Ishikawa (cell line): ENCODE measurements at regions not wholly inside any gene's neighbourhood (a gene's known extent, or its start where the extent isn't known, plus 50 kb on each side); places are given as distances from the start of the nearest gene placed in this dataset.

Source experiments
- CEBPB ChIP-seq: IDR thresholded peaks from 2 replicates; pipeline ENCODE4 v1.6.1; 2012
- CREB1 ChIP-seq: IDR thresholded peaks from 2 replicates; pipeline ENCODE4 v1.6.1; 2012; ENCODE audit warnings: low read depth
- EGR1 ChIP-seq: IDR thresholded peaks from 2 replicates; pipeline ENCODE4 v1.6.1; 2012
- EP300 ChIP-seq: IDR thresholded peaks from 2 replicates; pipeline ENCODE4 v1.6.1; 2012; ENCODE audit warnings: borderline replicate concordance
- FOXM1 ChIP-seq: IDR thresholded peaks from 2 replicates; pipeline ENCODE4 v1.6.1; 2012; ENCODE audit warnings: low read depth, borderline replicate concordance
- NFIC ChIP-seq: IDR thresholded peaks from 2 replicates; pipeline ENCODE4 v1.6.1; 2012
- RAD21 ChIP-seq: IDR thresholded peaks from 2 replicates; pipeline ENCODE4 v1.6.1; 2012; ENCODE audit warnings: low read depth
- TAF1 ChIP-seq: IDR thresholded peaks from 2 replicates; pipeline ENCODE4 v1.6.1; 2012; ENCODE audit warnings: low read depth, mild to moderate bottlenecking
- TCF12 ChIP-seq: IDR thresholded peaks from 2 replicates; pipeline ENCODE4 v1.6.1; 2012; ENCODE audit warnings: low read depth
- TEAD4 ChIP-seq: IDR thresholded peaks from 2 replicates; pipeline ENCODE4 v1.6.1; 2012
- YY1 ChIP-seq: IDR thresholded peaks from 2 replicates; pipeline ENCODE4 v1.6.1; 2012; ENCODE audit warnings: low read depth
- ZBTB7A ChIP-seq: IDR thresholded peaks from 2 replicates; pipeline ENCODE4 v1.6.1; 2012; ENCODE audit warnings: low read depth
- TF ChIP-seq, protein P1 (sequence below): IDR thresholded peaks from 2 replicates; pipeline ENCODE4 v1.6.1; 2012
- TF ChIP-seq, protein P2 (sequence below): IDR thresholded peaks from 2 replicates; pipeline ENCODE4 v1.6.1; 2012; ENCODE audit warnings: low read depth, mild to moderate bottlenecking
- TF ChIP-seq, protein P3 (sequence below): IDR thresholded peaks from 2 replicates; pipeline ENCODE4 v1.6.1; 2012

DNA sequence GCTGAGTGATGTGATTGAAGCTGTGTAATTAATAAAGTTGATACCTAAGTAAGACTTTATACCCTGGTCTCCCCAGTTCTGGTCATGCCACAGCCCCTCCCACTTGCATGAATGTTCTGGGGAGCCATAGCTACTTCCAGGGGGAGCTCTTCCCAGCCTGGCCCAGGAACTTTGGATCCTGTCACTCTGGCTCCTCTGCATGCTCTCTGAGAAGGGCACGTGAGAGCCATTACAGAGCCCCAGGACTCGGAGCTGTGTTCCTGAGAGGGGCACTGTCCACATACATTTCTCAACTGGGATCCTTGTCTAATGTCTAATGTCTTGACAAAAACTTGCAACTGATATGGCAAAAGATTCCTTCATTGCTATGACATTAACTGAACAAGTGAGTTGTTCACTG, 173.9 kb upstream of the NPY start:
- TF ChIP-seq ZBTB7A = no peak
- no peak for TF ChIP-seq RAD21
- TF ChIP-seq, protein P1, sequence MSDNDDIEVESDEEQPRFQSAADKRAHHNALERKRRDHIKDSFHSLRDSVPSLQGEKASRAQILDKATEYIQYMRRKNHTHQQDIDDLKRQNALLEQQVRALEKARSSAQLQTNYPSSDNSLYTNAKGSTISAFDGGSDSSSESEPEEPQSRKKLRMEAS = no peak
- TF ChIP-seq TCF12 = no peak
- no peak for TF ChIP-seq YY1
- TF ChIP-seq FOXM1 = no peak
- TF ChIP-seq, protein P2, sequence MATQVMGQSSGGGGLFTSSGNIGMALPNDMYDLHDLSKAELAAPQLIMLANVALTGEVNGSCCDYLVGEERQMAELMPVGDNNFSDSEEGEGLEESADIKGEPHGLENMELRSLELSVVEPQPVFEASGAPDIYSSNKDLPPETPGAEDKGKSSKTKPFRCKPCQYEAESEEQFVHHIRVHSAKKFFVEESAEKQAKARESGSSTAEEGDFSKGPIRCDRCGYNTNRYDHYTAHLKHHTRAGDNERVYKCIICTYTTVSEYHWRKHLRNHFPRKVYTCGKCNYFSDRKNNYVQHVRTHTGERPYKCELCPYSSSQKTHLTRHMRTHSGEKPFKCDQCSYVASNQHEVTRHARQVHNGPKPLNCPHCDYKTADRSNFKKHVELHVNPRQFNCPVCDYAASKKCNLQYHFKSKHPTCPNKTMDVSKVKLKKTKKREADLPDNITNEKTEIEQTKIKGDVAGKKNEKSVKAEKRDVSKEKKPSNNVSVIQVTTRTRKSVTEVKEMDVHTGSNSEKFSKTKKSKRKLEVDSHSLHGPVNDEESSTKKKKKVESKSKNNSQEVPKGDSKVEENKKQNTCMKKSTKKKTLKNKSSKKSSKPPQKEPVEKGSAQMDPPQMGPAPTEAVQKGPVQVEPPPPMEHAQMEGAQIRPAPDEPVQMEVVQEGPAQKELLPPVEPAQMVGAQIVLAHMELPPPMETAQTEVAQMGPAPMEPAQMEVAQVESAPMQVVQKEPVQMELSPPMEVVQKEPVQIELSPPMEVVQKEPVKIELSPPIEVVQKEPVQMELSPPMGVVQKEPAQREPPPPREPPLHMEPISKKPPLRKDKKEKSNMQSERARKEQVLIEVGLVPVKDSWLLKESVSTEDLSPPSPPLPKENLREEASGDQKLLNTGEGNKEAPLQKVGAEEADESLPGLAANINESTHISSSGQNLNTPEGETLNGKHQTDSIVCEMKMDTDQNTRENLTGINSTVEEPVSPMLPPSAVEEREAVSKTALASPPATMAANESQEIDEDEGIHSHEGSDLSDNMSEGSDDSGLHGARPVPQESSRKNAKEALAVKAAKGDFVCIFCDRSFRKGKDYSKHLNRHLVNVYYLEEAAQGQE = no peak
- no peak for TF ChIP-seq EGR1
- no peak for TF ChIP-seq NFIC

GRCh38 chr7:24113506-24113905, 170.5 kb upstream of the NPY start:
- TF ChIP-seq ZBTB7A (no peak), CEBPB (no peak), TCF12 (no peak), EGR1 (no peak)
- TF ChIP-seq, protein P3, sequence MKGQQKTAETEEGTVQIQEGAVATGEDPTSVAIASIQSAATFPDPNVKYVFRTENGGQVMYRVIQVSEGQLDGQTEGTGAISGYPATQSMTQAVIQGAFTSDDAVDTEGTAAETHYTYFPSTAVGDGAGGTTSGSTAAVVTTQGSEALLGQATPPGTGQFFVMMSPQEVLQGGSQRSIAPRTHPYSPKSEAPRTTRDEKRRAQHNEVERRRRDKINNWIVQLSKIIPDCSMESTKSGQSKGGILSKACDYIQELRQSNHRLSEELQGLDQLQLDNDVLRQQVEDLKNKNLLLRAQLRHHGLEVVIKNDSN = no peak

GRCh38 chr7:24115661-24116060, 168.3 kb upstream of the NPY start:
- TF ChIP-seq YY1 = no peak
- no peak for TF ChIP-seq CREB1
- TF ChIP-seq, protein P3 = no peak
- TF ChIP-seq TEAD4 = no peak
- TF ChIP-seq, protein P2 = no peak
- no peak for TF ChIP-seq NFIC
- no peak for TF ChIP-seq TAF1
- TF ChIP-seq, protein P1 = no peak
- TF ChIP-seq RAD21 = no peak
- TF ChIP-seq ZBTB7A = no peak
- TF ChIP-seq TCF12 = no peak
- no peak for TF ChIP-seq CEBPB
- no peak for TF ChIP-seq FOXM1
- no peak for TF ChIP-seq EP300
- no peak for TF ChIP-seq EGR1

- TF ChIP-seq EGR1 (no peak), TAF1 (no peak), TEAD4 (no peak), RAD21 (no peak), YY1 (no peak)
Observed at GRCh38 chr7:24119852-24120251, 164.1 kb upstream of the NPY start.

DNA sequence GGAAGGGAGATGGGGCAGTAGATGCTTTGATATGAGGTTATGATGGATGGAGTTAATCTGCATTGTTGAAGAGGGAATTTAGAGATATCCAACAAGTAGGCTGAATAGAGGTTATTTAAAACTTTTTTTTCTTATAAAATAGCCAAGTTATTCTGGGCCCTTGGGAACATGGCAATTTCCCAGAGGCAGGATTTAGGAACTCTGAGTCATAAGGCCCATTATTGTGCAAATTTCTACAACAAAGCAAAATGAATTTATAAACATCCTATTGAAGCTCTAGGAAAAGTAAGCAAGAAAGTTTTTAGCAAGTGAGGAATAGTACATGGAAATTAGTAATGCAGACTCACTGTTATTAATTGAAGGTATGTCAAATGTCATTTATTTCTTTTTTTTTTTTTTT, 160.9 kb upstream of the NPY start:
- TF ChIP-seq, protein P1 = no peak
- TF ChIP-seq EP300 = no peak
- TF ChIP-seq, protein P3 = no peak
- no peak for TF ChIP-seq CREB1
- TF ChIP-seq EGR1 = no peak
- no peak for TF ChIP-seq TCF12
- no peak for TF ChIP-seq FOXM1
- TF ChIP-seq YY1 = no peak
- TF ChIP-seq TAF1 = no peak
- TF ChIP-seq TEAD4 = no peak
- TF ChIP-seq RAD21 = no peak
- TF ChIP-seq, protein P2 = no peak
- no peak for TF ChIP-seq CEBPB
- no peak for TF ChIP-seq ZBTB7A
- no peak for TF ChIP-seq NFIC
